GM13976 (cell line): ENCODE measurements at regions not wholly inside any gene's neighbourhood (a gene's known extent, or its start where the extent isn't known, plus 50 kb on each side); places are given as distances from the start of the nearest gene placed in this dataset.

ENCODE experiments used
- DNase-seq: peaks from one replicate; pipeline ENCODE4 v3.0.0; 2012; ENCODE audit warnings: low spot score
- in situ Hi-C: fragments of 300-500 bp; cut with MboI; formaldehyde crosslinking; loops from one replicate; pipeline ENCODE4 v1.12.0; 2022; ENCODE audit warnings: low sequenced_read_pairs, mixed read lengths, inconsistent platforms; ENCODE audit not compliant: unreplicated experiment
- TF ChIP-seq, protein P1 (sequence below): IDR thresholded peaks from 2 replicates; pipeline ENCODE4 v1.5.1; 2012; ENCODE audit warnings: borderline replicate concordance, mild to moderate bottlenecking; ENCODE audit not compliant: insufficient read depth; ENCODE audit errors: extremely low read depth, missing control alignments, control extremely low read depth

DNA sequence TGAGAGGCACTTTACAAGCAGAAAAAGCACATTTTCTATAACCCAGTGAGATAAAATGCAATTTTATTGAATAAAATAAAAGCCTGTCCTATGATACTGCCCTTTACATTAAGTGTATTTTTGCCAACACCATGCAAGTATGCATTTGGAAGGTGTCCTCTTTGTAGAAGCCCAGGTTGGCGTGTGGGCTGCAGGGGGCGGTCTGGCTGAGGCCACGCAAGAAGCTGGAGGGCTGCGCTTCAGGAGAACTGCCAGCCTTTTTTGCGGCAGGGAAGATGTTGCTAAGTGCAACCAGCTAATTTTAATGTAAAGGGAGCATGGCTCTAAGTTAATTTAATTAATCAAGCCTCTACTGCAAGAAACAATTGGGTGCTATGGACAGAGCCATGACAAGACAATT, 562.8 kb upstream of the SALL3 start:
- in situ Hi-C loops: no loop called here

DNA sequence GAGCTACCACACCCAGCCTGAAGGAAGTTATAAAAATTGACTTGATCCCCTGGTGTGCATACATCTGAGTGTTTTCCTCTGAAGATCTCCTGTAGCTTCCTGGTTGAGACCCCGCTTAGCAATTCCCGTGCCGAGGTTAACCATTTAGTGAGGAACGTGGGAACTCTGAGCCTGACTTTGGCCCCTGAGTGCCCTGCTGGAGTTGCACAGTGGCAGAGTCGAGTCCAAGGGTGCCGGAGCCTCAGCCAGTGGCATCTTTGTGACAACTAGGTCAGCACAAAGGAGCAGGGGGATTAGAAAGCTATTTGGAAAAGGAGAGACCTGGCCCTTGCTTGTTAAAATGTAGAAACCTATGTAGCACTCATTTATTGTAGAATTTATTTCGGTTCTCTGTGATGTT, 561.2 kb upstream of the SALL3 start:
- in situ Hi-C loops: no loop called here
- no peak for DNase-seq
- TF ChIP-seq, protein P1, sequence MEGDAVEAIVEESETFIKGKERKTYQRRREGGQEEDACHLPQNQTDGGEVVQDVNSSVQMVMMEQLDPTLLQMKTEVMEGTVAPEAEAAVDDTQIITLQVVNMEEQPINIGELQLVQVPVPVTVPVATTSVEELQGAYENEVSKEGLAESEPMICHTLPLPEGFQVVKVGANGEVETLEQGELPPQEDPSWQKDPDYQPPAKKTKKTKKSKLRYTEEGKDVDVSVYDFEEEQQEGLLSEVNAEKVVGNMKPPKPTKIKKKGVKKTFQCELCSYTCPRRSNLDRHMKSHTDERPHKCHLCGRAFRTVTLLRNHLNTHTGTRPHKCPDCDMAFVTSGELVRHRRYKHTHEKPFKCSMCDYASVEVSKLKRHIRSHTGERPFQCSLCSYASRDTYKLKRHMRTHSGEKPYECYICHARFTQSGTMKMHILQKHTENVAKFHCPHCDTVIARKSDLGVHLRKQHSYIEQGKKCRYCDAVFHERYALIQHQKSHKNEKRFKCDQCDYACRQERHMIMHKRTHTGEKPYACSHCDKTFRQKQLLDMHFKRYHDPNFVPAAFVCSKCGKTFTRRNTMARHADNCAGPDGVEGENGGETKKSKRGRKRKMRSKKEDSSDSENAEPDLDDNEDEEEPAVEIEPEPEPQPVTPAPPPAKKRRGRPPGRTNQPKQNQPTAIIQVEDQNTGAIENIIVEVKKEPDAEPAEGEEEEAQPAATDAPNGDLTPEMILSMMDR: no peak

More for the DNA sequence above, 562.8 kb upstream of the SALL3 start:
- no peak for DNase-seq
- TF ChIP-seq, protein P1: no peak

DNA sequence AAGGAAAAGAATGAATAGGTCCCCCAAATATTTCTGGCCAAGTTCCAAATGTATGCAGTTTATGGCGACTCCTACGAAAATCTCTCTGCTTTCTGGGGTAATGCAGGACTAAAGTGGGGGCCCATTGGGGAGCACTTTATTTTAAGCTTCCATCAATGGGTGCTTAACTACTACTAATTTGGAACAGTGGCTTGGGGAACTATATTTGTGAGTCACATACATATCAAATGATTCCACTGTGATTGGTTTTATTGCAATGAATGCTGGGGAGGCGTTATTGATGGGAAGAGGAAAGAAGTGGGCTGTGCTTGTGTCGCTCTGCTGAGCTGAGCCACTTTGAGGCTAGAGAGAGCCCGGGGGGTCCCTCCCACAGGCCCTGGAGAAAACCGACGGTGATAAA, 560.4 kb upstream of the SALL3 start:
- TF ChIP-seq, protein P1: no peak
- in situ Hi-C loops: no loop called here
- DNase-seq: no peak

DNA sequence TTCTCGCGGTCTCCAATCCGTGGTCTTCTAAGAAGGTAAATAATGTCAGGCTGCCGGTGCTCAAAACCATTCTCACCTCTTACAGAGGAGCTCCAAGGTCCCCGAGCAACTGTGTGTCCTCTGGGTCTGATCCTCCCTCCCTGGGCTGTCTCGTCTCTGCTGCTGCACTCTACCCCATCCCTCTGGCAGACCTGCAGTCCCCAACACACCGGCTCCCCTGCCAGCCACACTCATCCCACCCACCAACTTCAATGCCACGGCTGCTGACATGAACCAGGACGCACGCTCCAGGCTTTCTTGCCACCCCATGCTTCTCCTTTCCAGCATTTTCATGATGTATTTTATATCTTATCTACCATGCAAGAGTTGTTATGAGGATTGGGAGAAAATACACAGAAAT, 559.5 kb upstream of the SALL3 start:
- DNase-seq: no peak
- in situ Hi-C loops: no loop called here

DNA sequence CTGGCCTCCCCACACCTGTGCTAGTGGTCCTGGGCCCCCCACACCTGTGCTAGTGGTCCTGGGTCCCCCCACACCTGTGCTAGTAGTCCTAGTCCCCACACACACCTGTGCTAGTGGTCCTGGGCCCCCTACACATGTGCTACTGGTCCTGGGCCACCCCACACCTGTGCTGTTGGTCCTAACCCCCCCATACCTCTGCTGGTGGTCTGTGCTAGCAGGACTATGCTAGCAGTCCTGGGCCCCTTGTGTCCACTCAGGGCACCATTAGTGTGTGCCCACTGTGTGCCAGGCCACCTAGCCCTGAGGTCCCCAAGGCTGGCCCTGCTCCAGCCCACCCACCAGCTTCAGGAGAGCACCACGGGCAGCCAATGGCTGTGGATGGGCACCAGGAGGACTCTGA, 558.2 kb upstream of the SALL3 start:
- no peak for DNase-seq
- in situ Hi-C loops: no loop called here
- TF ChIP-seq, protein P1: no peak

More for the DNA sequence above, 559.5 kb upstream of the SALL3 start:
- TF ChIP-seq, protein P1: no peak

DNA sequence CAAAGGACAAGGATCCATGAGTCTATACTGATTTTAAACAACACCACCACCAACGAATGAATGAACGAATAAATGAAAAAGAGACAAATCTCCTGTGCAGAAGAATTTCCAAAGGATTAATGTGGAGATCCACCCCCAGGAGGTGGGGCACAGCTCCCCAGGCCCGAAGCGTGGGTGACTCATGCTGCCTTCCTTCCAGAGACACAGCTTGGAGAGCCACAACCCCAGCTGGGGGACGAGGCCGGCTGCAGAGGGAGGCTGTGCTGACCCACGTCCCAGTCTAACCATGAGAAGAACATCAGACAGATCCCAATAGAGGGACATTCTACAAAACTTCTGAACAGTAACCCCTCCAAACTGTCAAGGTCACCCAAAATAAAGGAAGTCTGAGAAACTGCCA, 557.3 kb upstream of the SALL3 start:
- in situ Hi-C loops: no loop called here

DNA sequence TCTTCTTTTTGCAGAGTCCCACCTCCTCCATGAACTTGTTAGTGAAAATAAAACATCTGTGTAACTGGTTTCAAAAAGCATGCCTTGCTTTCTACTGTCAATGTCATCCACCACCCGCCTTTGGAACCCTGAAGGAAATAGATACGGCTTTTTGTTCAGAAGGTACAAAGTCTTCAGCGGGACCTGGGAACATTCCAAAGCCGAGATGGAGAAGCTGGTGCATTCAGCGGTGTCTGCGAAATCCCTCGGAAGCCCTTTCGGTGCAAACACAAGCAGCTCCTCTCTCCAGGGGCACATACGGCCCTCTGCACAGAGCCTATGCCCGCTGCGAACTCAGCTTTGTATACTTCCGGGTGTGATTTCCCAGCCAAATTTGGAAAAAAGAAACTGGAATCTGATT, 555.8 kb upstream of the SALL3 start:
- in situ Hi-C loops: no loop called here
- TF ChIP-seq, protein P1: no peak

More for the DNA sequence above, 557.3 kb upstream of the SALL3 start:
- TF ChIP-seq, protein P1: no peak
- DNase-seq: no peak

More for the DNA sequence above, 555.8 kb upstream of the SALL3 start:
- no peak for DNase-seq
